SK-N-SH treated with all-trans-retinoic acid at 6 μM for 48 hours (cell line): ENCODE measurements at regions not wholly inside any gene's neighbourhood (a gene's known extent, or its start where the extent isn't known, plus 50 kb on each side); places are given as distances from the start of the nearest gene placed in this dataset.
"Not testable (repeated sequence)": the region's sequence is repeated elsewhere in the genome, so short reads cannot be mapped to it uniquely, and the experiment has no call there.

Experiments
- ATAC-seq: fragments of 200-7000 bp; cut with Tn5 transposase; 3 replicates; pipeline ENCODE4 v1.9.1; 2020; ENCODE audit warnings: mild to moderate bottlenecking, moderate library complexity
- BACH2 ChIP-seq: fragments of 250-450 bp; sonication (Bioruptor Pico); IDR thresholded peaks from 2 replicates; pipeline ENCODE4 v1.9.0; 2021; ENCODE audit warnings: mild to moderate bottlenecking, borderline replicate concordance
- CREB5 ChIP-seq: fragments of 250-450 bp; sonication (Bioruptor Pico); IDR thresholded peaks from 2 replicates; pipeline ENCODE4 v1.5.1; 2020; ENCODE audit warnings: low read depth, mild to moderate bottlenecking, moderate library complexity
- CSDC2 ChIP-seq: fragments of 250-450 bp; sonication (Bioruptor Pico); IDR thresholded peaks from 2 replicates; pipeline ENCODE4 v1.5.0; 2020; ENCODE audit warnings: mild to moderate bottlenecking, moderate library complexity
- CSRNP3 ChIP-seq: fragments of 250-450 bp; sonication (Bioruptor Pico); IDR thresholded peaks from 2 replicates; pipeline ENCODE4 v1.5.1; 2021; ENCODE audit warnings: mild to moderate bottlenecking, moderate library complexity
- ESRRG ChIP-seq: fragments of 250-450 bp; sonication (Bioruptor Pico); IDR thresholded peaks from 2 replicates; pipeline ENCODE4 v1.6.1; 2021; ENCODE audit warnings: mild to moderate bottlenecking
- GLIS3 ChIP-seq: fragments of 250-450 bp; sonication (Bioruptor Pico); IDR thresholded peaks from 2 replicates; pipeline ENCODE4 v1.5.0; 2020; ENCODE audit warnings: mild to moderate bottlenecking, moderate library complexity
- ISL1 ChIP-seq: fragments of 250-450 bp; sonication (Bioruptor Pico); IDR thresholded peaks from 2 replicates; pipeline ENCODE4 v2.1.2; 2022; ENCODE audit warnings: mild to moderate bottlenecking, moderate library complexity
- PATZ1 ChIP-seq: fragments of 250-450 bp; sonication (Bioruptor Pico); IDR thresholded peaks from 2 replicates; pipeline ENCODE4 v1.8.0; 2020; ENCODE audit warnings: mild to moderate bottlenecking, moderate library complexity, borderline replicate concordance
- POU6F1 ChIP-seq: fragments of 250-450 bp; sonication (Bioruptor Pico); IDR thresholded peaks from 2 replicates; pipeline ENCODE4 v1.8.0; 2021; ENCODE audit warnings: low read depth, mild to moderate bottlenecking, moderate library complexity, borderline replicate concordance
- PPARA ChIP-seq: fragments of 250-450 bp; sonication (Bioruptor Pico); IDR thresholded peaks from 2 replicates; pipeline ENCODE4 v1.5.0; 2020; ENCODE audit warnings: mild to moderate bottlenecking, borderline replicate concordance
- SNAI2 ChIP-seq: fragments of 250-450 bp; sonication (Bioruptor Pico); IDR thresholded peaks from 2 replicates; pipeline ENCODE4 v1.5.0; 2020; ENCODE audit warnings: mild to moderate bottlenecking, moderate library complexity
- TCF4 ChIP-seq: fragments of 250-450 bp; sonication (Bioruptor Pico); IDR thresholded peaks from 2 replicates; pipeline ENCODE4 v1.8.0; 2021; ENCODE audit warnings: mild to moderate bottlenecking, moderate library complexity, borderline replicate concordance
- TOX ChIP-seq: fragments of 250-450 bp; sonication (Bioruptor Pico); IDR thresholded peaks from 2 replicates; pipeline ENCODE4 v1.8.0; 2021; ENCODE audit warnings: mild to moderate bottlenecking, moderate library complexity, borderline replicate concordance
- TSHZ2 ChIP-seq: fragments of 250-450 bp; sonication (Bioruptor Pico); IDR thresholded peaks from 2 replicates; pipeline ENCODE4 v1.5.0; 2020; ENCODE audit warnings: mild to moderate bottlenecking, moderate library complexity
- ZC3H10 ChIP-seq: fragments of 250-450 bp; sonication (Bioruptor Pico); IDR thresholded peaks from 2 replicates; pipeline ENCODE4 v1.5.1; 2021; ENCODE audit warnings: mild to moderate bottlenecking, moderate library complexity
- ZFP30 ChIP-seq: fragments of 450-650 bp; formaldehyde crosslinking; IDR thresholded peaks from 2 replicates; pipeline ENCODE4 v1.5.0; 2022; ENCODE audit warnings: mild to moderate bottlenecking, moderate library complexity
- ZNF565 ChIP-seq: fragments of 450-650 bp; formaldehyde crosslinking; conservative IDR thresholded peaks from 2 replicates; pipeline ENCODE4 v1.5.0; 2020; ENCODE audit warnings: low read depth, mild to moderate bottlenecking, moderate library complexity
- ZNF8 ChIP-seq: fragments of 450-650 bp; formaldehyde crosslinking; IDR thresholded peaks from 2 replicates; pipeline ENCODE4 v1.5.0; 2020; ENCODE audit warnings: mild to moderate bottlenecking, moderate library complexity

- peak; percentile 48 for TF ChIP-seq ISL1 (CRISPR knock-in tag)
- ATAC-seq, result not testable (repeated sequence)
Observed at GRCh38 chr7:65683362-65683761, 189.5 kb upstream of the VKORC1L1 start.

- peak; percentile 63 for ATAC-seq
Observed at GRCh38 chr7:65699026-65699714, 173.7 kb upstream of the VKORC1L1 start.

- not testable (repeated sequence) for ATAC-seq
Observed at GRCh38 chr7:65699715-65700356, 173.0 kb upstream of the VKORC1L1 start.

- ATAC-seq, result peak; percentile 21; the same call in 2 of the 3 replicates
Observed at GRCh38 chr7:65719123-65719798, 153.6 kb upstream of the VKORC1L1 start.

GRCh38 chr7:65722361-65722792 lies 150.5 kb upstream of the VKORC1L1 start:
- peak; percentile 78 for ATAC-seq
- TF ChIP-seq TCF4, result no peak
- TF ChIP-seq ESRRG, result no peak
- TF ChIP-seq ZC3H10 (CRISPR knock-in tag), result no peak
- TF ChIP-seq ZNF8 (CRISPR knock-in tag), result no peak
- TF ChIP-seq GLIS3 (CRISPR knock-in tag), result no peak
- no peak for TF ChIP-seq CSRNP3 (CRISPR knock-in tag)
- TF ChIP-seq SNAI2 (CRISPR knock-in tag), result no peak
- no peak for TF ChIP-seq ZFP30 (CRISPR knock-in tag)
- TF ChIP-seq BACH2 (CRISPR knock-in tag), result no peak

- ATAC-seq, result not testable (repeated sequence)
Observed at GRCh38 chr7:65727182-65727581, 145.7 kb upstream of the VKORC1L1 start.

- ATAC-seq, result no peak
- TF ChIP-seq ZFP30 (CRISPR knock-in tag) (no peak), BACH2 (CRISPR knock-in tag) (no peak), CREB5 (no peak), PATZ1 (CRISPR knock-in tag) (no peak), ZC3H10 (CRISPR knock-in tag) (no peak), ISL1 (CRISPR knock-in tag) (no peak), TCF4 (no peak), SNAI2 (CRISPR knock-in tag) (no peak), TSHZ2 (CRISPR knock-in tag) (no peak), ZNF565 (no peak), CSDC2 (no peak), PPARA (CRISPR knock-in tag) (no peak), POU6F1 (CRISPR knock-in tag) (no peak), CSRNP3 (CRISPR knock-in tag) (no peak), TOX (CRISPR knock-in tag) (no peak), ESRRG (no peak)
Observed at GRCh38 chr7:65731129-65731528, 141.7 kb upstream of the VKORC1L1 start.
